ENCODE measurements at regions not wholly inside any gene's neighbourhood (a gene's known extent, or its start where the extent isn't known, plus 50 kb on each side); places are given as distances from the start of the nearest gene placed in this dataset.

DNA sequence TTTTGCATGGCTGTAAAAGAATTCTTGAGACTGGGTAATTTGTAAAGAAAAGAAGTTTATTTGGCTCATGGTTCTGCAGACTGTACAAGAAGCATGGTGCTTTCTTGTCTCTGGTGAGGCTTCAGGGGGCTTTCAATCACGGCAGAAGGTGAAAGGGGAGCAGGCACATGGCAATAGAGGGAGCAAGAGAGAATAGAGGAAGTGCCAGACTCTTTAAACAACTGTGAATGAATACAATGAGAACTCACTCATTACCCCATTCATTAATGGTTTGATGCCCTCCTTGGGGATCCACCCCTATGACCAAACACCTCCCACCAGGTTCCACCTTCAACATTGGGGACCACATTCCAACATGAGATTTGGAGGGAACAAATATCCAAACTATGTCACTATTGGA, 463.5 kb downstream of the MTX2 start:
- DNase-seq (ENCODE audit: low spot score): no peak

DNA sequence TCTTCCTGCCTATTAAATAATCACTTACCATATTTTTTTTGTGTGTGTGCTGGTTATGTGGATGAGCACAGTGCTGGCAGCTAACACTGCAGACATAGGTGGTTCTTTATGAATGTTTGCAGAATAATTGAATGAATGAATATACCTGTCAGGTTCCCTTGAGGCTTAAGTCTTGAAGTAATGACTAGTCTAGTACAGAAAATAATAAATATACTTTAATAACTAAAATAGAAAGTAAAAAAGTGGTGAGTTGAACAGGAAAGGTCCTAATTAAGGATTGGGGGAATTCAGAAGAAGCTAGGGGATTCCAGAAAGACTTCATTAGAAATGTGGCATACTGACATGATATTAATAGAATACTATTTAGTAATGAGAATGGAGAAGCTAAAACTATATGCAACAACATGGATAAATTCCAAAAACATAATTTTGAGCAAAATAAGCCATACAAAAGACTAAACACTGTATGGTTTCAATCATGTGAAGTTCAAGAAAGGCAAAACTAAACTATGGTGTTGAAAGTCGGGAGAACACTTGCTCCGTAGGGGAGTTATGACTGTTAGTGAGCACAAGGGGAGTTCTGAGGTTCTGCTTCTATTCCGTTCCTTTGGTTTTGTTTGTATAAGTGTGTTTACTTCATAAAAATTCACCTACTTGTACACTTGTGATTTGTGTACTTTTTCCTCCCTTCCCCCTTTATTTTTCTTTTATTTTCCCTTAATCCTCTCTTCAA, 464.6 kb downstream of the MTX2 start:
- no peak for DNase-seq (ENCODE audit: low spot score)

GRCh38 chr2:176734868-176735267, 465.6 kb downstream of the MTX2 start:
- DNase-seq (ENCODE audit: low spot score): no peak

DNA sequence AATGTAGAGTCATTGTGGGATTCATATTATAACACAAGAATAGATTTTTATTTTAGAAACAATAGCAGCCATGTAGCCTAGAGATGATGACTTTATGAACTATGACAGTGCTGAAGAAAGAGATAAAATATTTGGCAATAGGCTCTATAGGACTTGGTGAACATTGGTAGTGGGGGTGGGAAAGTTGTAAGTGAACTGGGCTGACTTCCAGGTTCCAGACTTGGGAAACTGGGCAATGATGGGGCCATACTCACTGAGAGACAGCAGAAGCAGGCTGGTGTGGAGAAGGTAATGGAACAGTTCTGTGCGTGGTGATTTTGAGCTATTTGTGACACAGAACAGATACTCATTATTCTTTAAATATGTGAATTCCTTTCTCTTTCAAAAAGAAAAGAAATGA, 470.3 kb upstream of the HNRNPA3 start:
- no peak for DNase-seq (ENCODE audit: low spot score)

DNA sequence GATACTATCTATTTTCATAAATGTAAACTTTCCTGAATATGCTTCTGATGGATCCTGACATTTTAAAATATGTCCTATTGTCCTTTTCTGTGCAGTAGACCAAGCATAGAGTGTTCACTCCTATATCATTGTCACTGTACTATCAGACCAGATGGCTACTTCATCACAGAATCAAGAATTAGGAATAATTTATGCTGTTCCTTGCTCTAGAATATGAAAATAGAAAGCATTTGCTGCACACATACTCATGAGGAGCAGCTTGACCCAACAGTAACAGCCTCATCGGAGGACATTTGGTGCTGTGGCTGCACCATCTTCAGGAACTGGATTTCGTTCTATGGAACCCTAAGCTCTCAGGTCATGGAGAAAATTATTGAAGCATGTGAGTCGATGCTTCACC, 468.9 kb upstream of the HNRNPA3 start:
- DNase-seq (ENCODE audit: low spot score): no peak

DNA sequence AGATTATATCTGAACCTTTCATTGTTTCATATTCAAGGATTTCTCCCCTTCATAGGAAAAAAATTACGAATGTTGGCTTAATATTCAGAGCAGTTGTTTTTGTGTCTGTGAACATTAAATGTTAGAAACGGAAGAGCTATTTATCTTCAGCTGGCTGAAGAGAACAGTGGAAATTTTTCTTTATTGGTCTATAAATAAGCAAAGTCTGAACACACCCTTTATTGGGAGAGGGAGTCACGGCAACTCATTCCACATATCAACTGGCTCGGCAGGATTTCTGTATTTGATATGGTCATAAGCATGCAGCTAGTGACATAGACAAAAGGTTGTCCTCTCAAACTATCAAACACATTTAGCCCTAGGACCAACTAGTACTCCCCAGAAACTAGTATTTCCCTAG, 468.4 kb upstream of the HNRNPA3 start:
- no peak for DNase-seq (ENCODE audit: low spot score)

- DNase-seq (ENCODE audit: low spot score): no peak
These were observed 466.9 kb upstream of the HNRNPA3 start for GRCh38 chr2:176745543-176746200.

GRCh38 chr2:176746411-176746810, 466.2 kb upstream of the HNRNPA3 start:
- no peak for DNase-seq (ENCODE audit: low spot score)

- DNase-seq (ENCODE audit: low spot score): no peak
These were observed 465.1 kb upstream of the HNRNPA3 start for GRCh38 chr2:176747506-176747905.

GRCh38 chr2:176747928-176748327, 464.7 kb upstream of the HNRNPA3 start:
- DNase-seq (ENCODE audit: low spot score): no peak

DNA sequence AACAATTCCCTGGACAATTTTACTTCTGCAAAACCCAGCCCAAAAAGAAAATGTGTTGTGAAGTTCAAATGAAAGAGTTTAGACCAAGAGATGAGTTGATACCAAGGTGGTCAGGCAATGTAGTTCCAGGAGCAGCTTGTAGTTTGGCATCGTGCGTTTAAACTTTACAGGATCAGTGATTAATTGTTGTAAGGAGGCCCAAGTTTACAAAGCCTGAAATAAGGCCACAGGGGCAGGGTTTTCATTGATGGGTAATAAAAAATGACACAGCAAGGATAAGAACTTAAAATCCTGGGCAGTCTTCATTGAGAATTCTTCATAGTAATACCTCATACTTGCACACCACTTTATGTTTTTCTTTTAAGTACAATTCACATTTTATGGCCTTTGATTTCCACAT, 463.9 kb upstream of the HNRNPA3 start:
- DNase-seq (ENCODE audit: low spot score): no peak

- no peak for DNase-seq (ENCODE audit: low spot score)
These were observed 461.0 kb upstream of the HNRNPA3 start for GRCh38 chr2:176751314-176752227.

GRCh38 chr2:176752295-176752694, 460.3 kb upstream of the HNRNPA3 start:
- DNase-seq (ENCODE audit: low spot score): no peak

GRCh38 chr2:176753205-176753604, 459.4 kb upstream of the HNRNPA3 start:
- no peak for DNase-seq (ENCODE audit: low spot score)

- no peak for DNase-seq (ENCODE audit: low spot score)
These were observed 458.7 kb upstream of the HNRNPA3 start for GRCh38 chr2:176753752-176754474.

DNA sequence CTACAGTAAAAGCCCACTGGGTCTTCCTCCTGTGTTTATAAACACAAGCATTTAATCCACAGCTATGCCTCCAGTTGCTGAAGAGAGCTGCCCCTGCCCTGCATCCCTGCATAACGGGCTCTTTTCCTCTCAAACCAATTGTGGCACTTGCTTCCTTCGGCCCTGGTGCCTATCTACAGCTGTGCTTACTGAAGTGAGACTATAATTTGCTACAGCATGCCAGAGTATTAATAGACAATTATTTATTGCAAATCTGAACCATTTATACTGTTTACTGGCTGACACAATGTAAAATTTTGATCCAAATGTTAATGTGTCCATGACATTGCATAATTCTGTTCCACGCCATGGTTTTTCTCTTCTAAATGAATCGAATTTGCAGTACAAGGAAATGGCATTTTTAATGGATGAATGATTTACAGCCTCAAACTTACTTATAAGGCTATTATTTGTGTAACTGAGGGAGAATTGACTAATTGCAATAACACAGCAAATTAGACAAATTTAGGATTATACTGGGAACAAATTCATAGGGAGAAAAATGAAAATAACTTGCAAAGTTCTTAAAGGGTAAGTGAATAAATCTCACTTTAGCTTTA, 457.0 kb upstream of the HNRNPA3 start:
- no peak for DNase-seq (ENCODE audit: low spot score)

DNA sequence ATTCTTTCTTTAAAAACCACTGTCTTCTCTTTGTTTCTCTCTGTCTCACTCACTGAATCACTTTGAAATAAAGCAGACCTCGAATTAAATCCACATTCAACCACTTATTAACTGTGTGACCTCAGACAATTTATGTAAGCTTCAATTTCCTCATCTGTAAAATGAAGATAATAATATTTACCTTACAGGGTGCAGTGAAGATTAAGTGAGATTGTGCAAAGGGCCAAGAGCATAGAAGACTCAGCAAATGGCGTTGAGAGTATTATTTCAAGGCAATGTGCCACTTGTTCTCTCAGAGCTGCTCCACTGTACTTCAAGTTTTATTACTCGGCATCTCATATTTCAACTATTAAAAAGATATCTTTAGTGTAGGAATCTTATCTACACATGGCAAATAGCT, 454.2 kb upstream of the HNRNPA3 start:
- no peak for DNase-seq (ENCODE audit: low spot score)

DNA sequence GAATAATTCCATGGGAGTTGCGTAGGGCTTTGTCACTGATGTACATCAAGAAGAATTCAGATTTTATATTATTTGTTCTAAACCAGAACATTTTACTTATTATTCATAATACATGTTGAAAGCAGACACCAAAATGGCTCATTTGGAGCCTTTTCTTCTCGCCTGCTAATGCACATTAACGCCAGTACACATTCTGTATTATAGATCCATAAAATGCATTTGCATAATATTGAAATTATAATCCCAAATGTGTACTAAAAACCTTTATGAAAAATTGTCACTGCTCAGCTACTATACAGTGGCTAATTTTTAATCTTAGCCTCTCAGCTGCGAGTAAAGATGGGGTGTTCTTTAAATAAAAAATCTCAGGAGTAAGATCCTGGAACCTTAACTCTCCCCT, 452.2 kb upstream of the HNRNPA3 start:
- no peak for DNase-seq (ENCODE audit: low spot score)

DNA sequence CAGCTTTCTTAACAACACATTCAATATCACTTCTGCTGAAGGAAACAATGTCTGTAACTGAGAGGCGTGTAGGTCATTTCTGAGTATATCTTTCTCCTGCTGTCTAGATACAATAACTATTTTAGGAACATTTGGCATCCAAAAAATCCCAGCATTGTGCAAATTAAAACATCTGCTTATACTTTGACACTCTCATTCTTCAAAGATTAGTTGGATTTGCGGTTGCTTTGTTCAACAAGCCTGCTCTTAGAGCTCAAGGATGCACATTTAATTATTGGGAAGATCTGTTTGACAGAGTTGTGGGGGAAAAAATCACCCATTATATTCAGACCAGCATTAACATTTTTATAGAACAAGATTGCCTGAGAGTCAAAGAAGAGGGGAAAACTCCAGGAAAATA, 449.5 kb upstream of the HNRNPA3 start:
- DNase-seq (ENCODE audit: low spot score): no peak

DNA sequence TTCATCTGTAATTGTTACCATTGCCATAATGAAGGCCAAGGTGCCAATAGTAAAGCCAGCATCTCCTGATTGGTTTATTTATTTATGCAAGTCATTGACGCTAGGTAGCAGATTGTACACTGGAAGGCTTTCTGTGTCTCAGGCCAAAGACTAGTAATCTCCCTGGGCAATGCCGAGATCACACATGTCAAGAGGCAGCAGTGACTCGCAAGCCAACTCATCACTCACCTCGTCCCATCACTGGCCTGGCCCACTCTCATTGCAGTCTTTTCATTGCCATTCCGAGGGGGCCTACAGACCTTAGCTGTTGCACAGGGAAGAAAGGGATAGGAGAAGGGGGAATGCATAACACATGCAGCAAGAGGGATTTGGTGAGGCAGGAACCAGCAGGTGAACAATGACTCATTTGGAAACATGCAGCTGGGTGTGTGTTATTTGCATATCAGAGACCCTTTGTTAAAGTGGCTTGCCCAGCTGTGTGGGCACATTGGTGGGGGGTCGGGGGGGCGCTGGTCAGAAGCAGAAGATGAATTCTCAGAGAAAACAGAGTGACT, 448.7 kb upstream of the HNRNPA3 start:
- no peak for DNase-seq (ENCODE audit: low spot score)

DNA sequence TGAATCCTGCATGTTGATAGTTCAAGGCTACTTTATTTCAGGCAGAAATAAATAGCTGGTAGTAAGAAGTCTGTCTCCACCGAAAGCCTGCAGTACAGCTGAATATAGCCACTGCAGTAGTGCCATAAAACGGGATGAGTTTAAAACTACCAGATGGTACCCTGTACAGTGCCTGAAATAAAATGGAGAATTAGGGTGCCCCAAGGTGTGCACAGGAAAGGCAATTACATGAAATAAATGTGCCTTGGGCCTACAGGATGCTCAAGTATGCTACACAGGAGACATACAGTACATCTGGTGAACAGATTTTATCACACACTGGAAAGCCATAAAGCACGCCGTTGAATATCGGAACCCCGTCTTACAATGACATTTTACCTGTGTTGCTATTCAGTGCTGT, 447.7 kb upstream of the HNRNPA3 start:
- no peak for DNase-seq (ENCODE audit: low spot score)

GRCh38 chr2:176766005-176766404, 446.6 kb upstream of the HNRNPA3 start:
- DNase-seq (ENCODE audit: low spot score): no peak

All from SW480 (cell line).